CD4-positive, alpha-beta T cell treated with Interleukin-4 for 4 hours (primary cell): ENCODE measurements at regions not wholly inside any gene's neighbourhood (a gene's known extent, or its start where the extent isn't known, plus 50 kb on each side); places are given as distances from the start of the nearest gene placed in this dataset.
"Not testable (repeated sequence)": the region's sequence is repeated elsewhere in the genome, so short reads cannot be mapped to it uniquely, and the experiment has no call there.

Experiments used
- DNase-seq: peaks from one replicate; pipeline ENCODE4 v3.0.0-alpha.2; 2020

DNA sequence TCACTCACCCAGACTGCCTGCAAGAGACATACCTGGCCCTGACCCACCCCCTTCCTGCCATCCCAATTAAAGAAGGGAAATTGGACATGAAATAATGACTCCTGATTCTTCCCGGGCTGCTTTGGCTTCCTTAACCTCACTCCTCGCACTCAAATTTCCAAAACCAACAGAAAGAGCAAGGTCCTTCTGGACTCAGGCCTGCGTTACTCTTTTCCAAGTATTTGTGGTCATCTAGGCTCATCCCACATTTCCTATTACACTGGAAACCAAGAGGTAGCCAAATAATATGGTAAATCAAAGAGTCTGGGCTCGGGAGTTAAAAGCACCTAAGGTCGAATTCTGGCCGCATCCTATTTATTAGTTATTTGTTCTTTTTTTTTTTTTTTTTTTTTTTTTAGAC is 359.3 kb downstream of the NPIPA8 start:
- no peak for DNase-seq

DNA sequence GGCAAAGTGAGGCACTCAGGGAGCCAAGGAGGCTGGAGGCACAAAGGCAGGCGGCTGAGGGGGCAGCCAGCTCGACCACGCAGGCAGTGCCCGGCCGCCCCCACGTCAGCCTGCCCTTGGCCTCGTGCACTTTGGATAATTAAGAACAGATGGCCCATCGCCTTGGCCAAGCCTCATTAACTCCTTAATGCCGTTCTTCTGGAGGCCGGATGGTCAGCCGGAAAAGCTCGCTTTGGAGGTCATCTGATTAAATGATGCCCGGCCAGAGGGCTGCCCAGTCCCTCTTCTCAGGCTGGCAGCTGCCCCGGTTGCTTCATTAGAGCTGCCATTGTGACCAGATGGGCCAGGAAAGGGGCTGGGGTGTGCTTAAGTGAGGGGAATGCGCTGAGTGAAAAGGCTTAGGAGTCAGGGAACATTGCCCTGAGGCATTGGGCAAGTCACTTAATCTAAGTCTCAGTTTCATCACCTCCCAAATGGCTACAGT is 364.0 kb downstream of the NPIPA8 start:
- no peak for DNase-seq

GRCh38 chr16:17970816-17971331 is 365.7 kb downstream of the NPIPA8 start:
- no peak for DNase-seq

DNA sequence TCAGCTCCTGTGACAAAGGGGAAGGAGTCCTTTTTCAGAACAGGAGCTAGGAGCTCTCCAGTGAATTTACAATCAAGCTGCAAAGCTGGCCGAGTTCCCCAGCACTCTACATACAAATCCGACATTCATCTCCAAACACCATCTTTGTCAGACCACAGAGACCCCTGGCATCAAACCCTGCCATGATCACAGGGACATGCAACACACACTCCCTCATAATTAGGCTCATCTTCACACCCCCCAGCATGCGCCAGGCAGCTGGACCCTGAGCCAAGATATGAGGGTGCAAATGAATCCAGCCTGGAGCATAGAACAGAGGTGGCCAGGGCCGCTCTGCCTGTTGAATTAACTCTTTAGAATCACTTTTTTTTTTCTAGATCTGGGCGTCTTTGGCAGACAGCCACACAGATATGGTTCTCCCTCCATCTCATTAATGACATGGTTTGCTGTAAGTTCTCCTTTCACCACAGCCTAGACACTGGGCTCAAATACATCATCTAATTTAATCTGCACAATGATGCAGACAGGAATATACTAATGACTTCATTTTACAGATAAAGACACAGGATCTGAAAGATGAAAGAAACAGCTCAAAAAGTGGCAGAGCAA is 366.3 kb downstream of the NPIPA8 start:
- DNase-seq = no peak

- DNase-seq = no peak
Measured at GRCh38 chr16:17965133-17965900, 371.2 kb downstream of the NPIPA8 start.

- no peak for DNase-seq
Measured at GRCh38 chr16:17964196-17964595, 372.3 kb downstream of the NPIPA8 start.

DNA sequence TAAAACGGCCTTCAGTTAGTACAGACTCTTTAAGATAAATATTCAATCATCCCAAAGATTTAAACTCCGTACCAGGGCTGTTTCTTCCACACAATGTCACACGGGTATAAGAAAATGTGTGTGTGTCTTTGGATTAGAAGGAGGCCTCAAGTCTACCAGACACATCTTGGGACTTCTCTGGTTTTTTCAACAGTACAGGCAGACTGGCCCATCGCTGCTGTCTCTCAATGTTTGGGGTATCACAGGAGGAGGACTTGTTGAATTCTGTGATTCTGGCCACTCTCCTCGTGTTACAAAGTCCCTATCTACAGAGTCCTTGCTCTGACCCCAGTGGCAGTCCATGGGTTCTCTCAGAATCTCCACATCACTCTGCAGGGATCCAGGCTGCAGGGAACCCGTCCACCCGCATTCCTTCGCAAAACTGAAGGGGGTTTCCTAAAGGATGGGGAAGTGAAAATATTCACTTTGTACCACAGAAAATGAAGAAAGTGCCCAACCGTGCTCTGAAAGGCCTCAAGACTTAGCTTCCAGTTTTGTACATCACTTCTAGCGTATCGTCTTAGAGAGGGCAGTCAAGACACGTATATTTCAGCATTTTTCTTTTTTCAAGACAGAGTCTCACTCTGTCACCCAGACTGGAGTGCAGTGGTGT is 373.2 kb downstream of the NPIPA8 start:
- no peak for DNase-seq

- no peak for DNase-seq
Measured at GRCh38 chr16:17962726-17963125, 373.8 kb downstream of the NPIPA8 start.

- DNase-seq = not testable (repeated sequence)
Measured at GRCh38 chr16:17961822-17962221, 374.7 kb downstream of the NPIPA8 start.

DNA sequence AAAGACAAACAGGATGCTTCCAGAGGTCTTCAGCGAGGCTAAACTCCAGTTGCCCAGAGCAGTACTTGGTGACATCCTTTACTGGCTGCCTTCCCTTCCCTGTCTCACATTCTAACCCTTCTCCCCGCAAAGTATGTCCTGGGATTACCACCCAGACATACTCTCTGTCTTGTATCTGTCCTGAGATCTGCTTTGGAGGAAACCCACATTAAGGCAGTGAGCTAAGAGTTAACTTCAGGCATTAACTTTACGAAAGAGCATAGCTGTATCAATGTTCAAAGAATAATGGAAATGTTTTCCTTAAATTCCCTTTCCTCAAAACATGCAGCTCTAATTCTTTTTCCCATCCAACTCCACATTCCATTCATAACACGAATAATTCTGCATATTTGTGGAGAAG is 385.2 kb downstream of the NPIPA8 start:
- no peak for DNase-seq

GRCh38 chr16:17949982-17950250 is 386.6 kb downstream of the NPIPA8 start:
- no peak for DNase-seq

- DNase-seq = no peak
Measured at GRCh38 chr16:17949141-17949981, 387.2 kb downstream of the NPIPA8 start.

DNA sequence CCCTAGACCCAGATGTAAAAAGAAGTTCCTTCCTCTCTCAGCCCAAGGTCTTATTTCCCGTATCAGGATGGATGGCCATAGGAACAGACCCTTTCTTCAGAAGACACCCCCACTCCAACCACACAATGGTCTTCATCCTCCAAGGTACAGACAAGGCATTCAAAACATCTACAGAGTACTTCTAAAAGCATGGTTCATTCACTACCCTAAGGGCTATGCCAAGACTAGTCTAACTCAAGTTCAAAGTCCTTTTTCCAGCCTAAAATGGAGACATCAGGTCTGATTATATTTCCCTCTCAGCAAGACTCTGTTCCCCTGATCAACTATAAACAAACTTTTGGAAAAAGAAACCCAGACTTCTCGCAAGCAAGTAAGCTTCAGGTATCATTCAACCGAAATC is 388.9 kb downstream of the NPIPA8 start:
- no peak for DNase-seq

DNA sequence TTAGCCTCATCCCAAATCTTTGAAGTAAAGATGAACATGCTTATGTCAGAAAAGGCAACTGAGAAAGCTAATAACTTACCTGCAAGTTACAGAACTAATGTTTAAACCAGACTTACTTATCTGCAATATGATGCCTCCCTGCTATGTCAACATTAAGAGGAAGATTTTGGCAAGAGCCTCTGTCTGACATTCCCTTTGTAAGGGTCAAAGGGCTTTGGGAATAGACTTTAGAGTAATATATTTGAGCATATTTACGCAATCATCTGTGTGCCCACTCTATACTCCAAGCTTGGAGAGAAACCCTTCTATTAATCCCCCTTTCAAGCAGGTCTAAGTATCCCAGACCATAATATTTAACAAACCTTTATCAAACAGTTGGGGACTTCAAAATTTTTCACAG is 389.4 kb downstream of the NPIPA8 start:
- DNase-seq = no peak

DNA sequence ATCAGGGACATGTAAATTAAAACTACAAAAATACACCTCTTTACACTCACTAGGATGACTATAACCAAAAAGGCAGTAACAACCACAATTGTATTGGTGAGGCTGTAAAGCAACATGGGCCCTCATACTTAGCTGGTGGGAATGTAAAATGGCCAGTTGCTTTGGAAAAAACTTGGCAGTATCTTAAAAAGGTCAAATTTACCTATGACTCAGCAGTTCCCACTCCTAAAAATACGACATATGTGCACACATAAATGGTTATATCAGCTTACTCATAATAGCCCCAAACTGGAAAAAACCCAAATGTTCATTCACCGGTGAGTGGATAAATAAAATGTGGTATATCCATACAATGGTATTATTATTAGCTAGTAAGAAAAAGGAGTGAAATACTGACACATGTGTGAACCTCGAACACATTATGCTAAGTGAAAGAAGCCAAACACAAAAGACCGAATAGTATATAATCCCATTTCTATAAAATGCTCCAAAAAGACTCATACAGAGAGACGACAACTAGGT is 391.4 kb downstream of the NPIPA8 start:
- DNase-seq = no peak

GRCh38 chr16:17944345-17944744 is 392.2 kb downstream of the NPIPA8 start:
- no peak for DNase-seq

GRCh38 chr16:17942067-17942466 is 394.5 kb downstream of the NPIPA8 start:
- DNase-seq = no peak

GRCh38 chr16:17940584-17941364 is 395.8 kb downstream of the NPIPA8 start:
- no peak for DNase-seq

DNA sequence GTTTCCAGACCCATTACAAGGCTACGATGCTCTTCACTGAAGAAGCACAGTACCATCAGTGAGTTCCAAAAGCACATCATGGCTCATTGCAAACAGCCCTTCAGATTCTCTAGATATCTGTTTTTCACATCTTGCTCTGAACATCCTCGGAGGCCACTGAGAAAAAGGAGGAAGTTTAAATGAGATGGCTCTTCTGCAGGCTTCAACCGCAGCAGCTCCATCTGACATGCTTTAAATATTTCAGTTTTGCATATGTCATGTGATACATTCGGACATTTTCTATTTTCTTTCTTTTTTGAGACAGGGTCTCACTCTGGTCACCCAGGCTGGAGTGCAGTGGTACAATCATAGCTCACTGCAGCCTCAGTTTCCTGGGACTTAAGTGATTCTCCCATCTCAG is 396.8 kb downstream of the NPIPA8 start:
- DNase-seq = no peak

GRCh38 chr16:17939122-17939536 is 397.4 kb downstream of the NPIPA8 start:
- no peak for DNase-seq

DNA sequence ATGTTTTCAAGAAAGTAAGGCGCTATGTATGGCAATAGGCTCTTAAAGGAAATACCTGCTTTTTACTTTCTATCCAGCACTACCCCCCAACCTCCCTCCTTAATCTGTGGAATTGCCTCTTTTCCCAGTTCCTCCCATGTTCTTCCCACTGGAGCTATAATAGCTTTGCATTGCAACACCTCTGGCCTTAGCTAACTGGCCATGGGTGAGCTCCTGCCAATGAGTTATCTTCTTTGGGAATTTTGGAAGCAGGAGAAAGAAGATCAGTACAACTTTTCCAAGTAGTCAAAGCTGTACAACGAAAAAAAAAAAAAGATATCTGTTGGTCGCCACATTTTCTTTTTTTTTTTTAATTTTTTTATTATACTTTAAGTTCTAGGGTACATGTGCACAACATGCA is 398.0 kb downstream of the NPIPA8 start:
- DNase-seq = no peak

DNA sequence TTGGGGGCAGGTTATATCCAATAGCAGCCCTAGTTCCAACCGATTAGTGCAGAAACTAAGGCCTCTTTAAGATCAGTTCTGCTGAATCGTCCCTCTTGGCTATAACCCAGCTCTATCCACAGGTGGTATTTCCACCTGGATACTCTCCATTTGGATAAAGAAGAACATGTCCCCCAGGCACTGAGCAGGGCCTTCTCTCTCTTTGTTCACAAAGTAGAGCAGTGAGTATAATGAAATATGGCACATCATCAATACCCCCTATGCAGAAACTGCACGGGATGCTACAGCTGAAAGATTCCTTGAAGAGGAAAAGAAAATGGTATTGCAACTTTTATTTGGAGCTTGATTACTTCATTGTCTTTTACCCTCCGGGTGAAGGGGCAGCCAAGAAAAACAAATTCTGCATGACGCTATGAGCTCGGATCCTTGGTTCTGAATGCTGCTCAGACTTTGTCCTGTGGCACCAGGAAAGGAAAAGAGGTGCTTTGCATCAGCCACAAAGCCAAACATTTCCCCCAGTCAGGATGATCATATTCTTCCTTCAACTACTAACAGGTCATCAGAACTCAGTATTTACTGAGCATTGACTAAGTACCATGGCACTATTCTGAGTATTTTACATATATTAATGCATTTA is 399.7 kb downstream of the NPIPA8 start:
- DNase-seq = no peak
